ENCODE measurements at regions not wholly inside any gene's neighbourhood (a gene's known extent, or its start where the extent isn't known, plus 50 kb on each side); places are given as distances from the start of the nearest gene placed in this dataset.
"Not testable (repeated sequence)": the region's sequence is repeated elsewhere in the genome, so short reads cannot be mapped to it uniquely, and the experiment has no call there.

- no peak for DNase-seq (ENCODE audit: low read depth in 3 of 3)
These were observed 860.0 kb downstream of the LTN1 start for GRCh38 chr21:28132713-28133112.

GRCh38 chr21:28127175-28127785 is 865.4 kb downstream of the LTN1 start:
- no peak for DNase-seq (ENCODE audit: low read depth in 3 of 3)

- no peak for DNase-seq (ENCODE audit: low read depth in 3 of 3)
These were observed 866.0 kb downstream of the LTN1 start for GRCh38 chr21:28126521-28127174.

- DNase-seq (ENCODE audit: low read depth in 3 of 3), result no peak
These were observed 868.1 kb downstream of the LTN1 start for GRCh38 chr21:28124541-28124940.

- DNase-seq (ENCODE audit: low read depth in 3 of 3), result no peak
These were observed 874.1 kb downstream of the LTN1 start for GRCh38 chr21:28118570-28118969.

GRCh38 chr21:28114986-28115385 is 877.7 kb downstream of the LTN1 start:
- not testable (repeated sequence) for DNase-seq (ENCODE audit: low read depth in 3 of 3)

GRCh38 chr21:28113718-28114117 is 879.0 kb downstream of the LTN1 start:
- no peak for DNase-seq (ENCODE audit: low read depth in 3 of 3)

GRCh38 chr21:28112511-28112910 is 880.2 kb downstream of the LTN1 start:
- no peak for DNase-seq (ENCODE audit: low read depth in 3 of 3)

GRCh38 chr21:28111151-28111619 is 881.5 kb downstream of the LTN1 start:
- no peak for DNase-seq (ENCODE audit: low read depth in 3 of 3)

GRCh38 chr21:28110716-28111115 is 882.0 kb downstream of the LTN1 start:
- no peak for DNase-seq (ENCODE audit: low read depth in 3 of 3)

- DNase-seq (ENCODE audit: low read depth in 3 of 3), result no peak
These were observed 882.6 kb downstream of the LTN1 start for GRCh38 chr21:28110074-28110473.

GRCh38 chr21:28106370-28106890 is 886.2 kb downstream of the LTN1 start:
- no peak for DNase-seq (ENCODE audit: low read depth in 3 of 3)

GRCh38 chr21:28104346-28104745 is 888.3 kb downstream of the LTN1 start:
- no peak for DNase-seq (ENCODE audit: low read depth in 3 of 3)

- DNase-seq (ENCODE audit: low read depth in 3 of 3), result no peak
These were observed 892.3 kb downstream of the LTN1 start for GRCh38 chr21:28100366-28100765.

- DNase-seq (ENCODE audit: low read depth in 3 of 3), result no peak
These were observed 893.5 kb downstream of the LTN1 start for GRCh38 chr21:28099001-28099705.

- DNase-seq (ENCODE audit: low read depth in 3 of 3), result no peak
These were observed 901.2 kb downstream of the LTN1 start for GRCh38 chr21:28091466-28091865.

GRCh38 chr21:28090546-28090945 is 902.1 kb downstream of the LTN1 start:
- DNase-seq (ENCODE audit: low read depth in 3 of 3), result no peak

GRCh38 chr21:28089599-28090441 is 902.9 kb downstream of the LTN1 start:
- no peak for DNase-seq (ENCODE audit: low read depth in 3 of 3)

GRCh38 chr21:28086861-28087581 is 905.7 kb downstream of the LTN1 start:
- DNase-seq (ENCODE audit: low read depth in 3 of 3), result no peak

- no peak for DNase-seq (ENCODE audit: low read depth in 3 of 3)
These were observed 907.7 kb downstream of the LTN1 start for GRCh38 chr21:28084951-28085350.

- no peak for DNase-seq (ENCODE audit: low read depth in 3 of 3)
These were observed 909.3 kb downstream of the LTN1 start for GRCh38 chr21:28083350-28083749.

Data from stimulated activated CD4-positive, alpha-beta T cell treated with anti-CD3 and anti-CD28 coated beads, TNF-alpha, amount 100 ng/mL, for 48 hours (primary cell).